HPDE6-E6E7 (cell line): ENCODE measurements at regions not wholly inside any gene's neighbourhood (a gene's known extent, or its start where the extent isn't known, plus 50 kb on each side); places are given as distances from the start of the nearest gene placed in this dataset.
"Not testable (repeated sequence)": the region's sequence is repeated elsewhere in the genome, so short reads cannot be mapped to it uniquely, and the experiment has no call there.

Source experiments
- DNase-seq: peaks from one replicate; pipeline ENCODE4 v3.0.0; 2011; ENCODE audit warnings: missing footprints; ENCODE audit errors: extremely low spot score

DNA sequence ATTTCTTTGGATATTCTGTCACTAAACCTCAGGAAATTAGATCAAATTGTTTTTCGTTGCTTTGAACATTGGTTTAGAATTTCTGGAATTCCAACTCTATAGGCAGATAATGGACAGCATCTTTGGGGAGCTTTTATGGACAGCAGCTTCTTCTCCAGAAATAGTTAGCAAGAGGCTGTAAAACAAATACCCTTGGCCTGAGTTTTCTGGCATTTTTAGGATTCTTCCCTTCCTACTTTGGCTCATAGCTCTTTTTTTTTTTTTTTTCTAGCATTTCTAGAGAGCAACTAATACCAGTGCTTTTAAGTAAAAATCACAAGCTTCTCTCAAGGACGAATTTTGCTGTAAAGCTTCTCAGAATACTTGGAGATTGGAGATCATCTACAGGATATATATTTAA, 169.8 kb upstream of the SPRY2 start:
- no peak for DNase-seq

DNA sequence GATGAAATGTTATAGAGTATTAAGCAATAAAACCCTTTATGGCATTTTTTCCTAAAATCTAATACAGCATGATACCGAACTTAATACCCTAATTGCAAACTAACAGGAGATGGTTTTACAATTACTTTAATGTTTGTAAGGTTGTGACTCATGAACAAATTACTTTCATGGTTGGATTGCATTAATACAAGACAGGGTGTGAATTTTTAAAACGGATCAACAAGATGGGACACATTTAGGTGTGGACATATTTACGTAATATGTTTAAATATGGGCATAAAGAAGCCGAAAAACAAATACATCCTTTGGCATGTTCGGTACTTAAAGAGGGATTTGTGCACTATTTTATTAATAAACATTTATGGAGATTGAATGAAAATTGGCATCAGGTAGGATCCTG, 168.3 kb upstream of the SPRY2 start:
- no peak for DNase-seq

DNA sequence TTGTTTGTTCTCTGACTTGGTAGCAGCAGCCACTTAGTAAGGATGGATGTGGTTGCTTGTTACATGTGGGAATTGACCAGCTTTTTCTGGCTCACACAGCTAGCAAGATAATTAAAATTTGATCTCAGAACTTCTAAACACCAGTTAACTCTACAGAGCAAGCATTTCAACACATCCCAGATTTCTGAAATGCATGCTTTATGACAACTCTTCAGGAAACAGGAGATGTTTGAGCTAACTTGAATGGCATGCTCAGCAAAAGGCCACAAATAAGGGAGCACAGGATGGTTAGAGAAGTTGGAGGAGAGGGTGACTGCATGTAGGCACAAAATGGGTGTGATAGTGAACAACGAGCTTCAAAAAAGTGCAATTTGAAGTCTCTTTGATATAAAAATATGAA, 167.1 kb upstream of the SPRY2 start:
- no peak for DNase-seq

DNA sequence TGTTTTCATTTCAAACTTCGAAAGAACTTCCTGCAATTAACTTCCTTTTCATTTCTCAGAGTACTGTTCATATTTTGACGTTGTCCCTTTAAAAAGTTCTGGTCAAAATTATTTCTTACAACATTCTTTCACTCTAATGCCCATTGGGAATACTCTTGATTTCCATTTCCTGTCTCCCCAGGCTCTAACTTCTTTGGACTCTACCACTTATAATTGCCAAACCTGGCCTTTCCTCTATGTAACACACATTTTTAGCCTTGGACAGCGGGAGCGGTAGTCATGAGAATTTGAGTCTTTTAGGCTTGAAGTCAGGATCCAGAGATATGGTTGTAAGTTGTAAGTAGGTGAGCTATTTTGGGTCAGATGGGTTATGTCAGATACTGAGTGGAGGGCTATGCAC, 163.5 kb upstream of the SPRY2 start:
- DNase-seq = no peak

DNA sequence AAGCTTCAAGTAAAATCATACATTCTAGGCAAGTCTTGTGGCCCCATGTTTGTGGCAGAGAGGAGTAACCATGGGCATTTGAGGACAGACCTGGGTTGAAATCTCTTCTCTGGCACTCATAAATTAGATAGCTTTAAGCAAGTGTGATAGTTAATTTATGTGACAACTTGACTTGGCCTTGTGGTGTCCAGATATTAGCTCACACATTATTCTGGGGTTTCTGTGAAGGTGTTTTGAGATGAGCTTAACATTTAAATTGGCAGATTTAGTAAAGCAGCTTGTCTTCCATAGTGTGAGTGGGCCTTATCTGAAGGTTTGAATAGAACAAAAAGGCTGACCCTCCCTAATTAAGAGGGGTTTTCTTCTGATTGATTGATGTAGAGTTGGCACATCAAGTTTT, 161.4 kb upstream of the SPRY2 start:
- DNase-seq = no peak

GRCh38 chr13:80501556-80501955, 160.6 kb upstream of the SPRY2 start:
- no peak for DNase-seq

GRCh38 chr13:80499536-80500290, 158.8 kb upstream of the SPRY2 start:
- DNase-seq = no peak

DNA sequence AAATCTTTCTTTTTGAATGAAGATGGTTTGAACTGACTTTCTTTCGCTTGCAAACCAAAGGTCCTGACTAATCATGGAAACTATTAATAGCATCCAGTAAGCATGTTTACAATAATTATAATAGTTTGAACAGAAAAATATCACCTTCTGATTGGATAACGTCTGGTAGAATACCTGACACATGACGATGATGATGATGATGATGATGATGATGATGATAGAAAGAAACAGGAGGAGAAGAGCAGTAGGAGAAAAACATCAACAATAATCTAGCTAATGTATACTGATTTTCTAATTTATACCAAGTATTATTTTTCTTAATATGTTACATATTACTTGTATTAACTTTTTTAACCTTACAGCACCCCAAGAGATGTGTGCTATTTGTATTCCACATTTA, 157.5 kb upstream of the SPRY2 start:
- DNase-seq = no peak

GRCh38 chr13:80497978-80498377, 157.1 kb upstream of the SPRY2 start:
- DNase-seq = no peak

GRCh38 chr13:80497439-80497838, 156.5 kb upstream of the SPRY2 start:
- DNase-seq = no peak

GRCh38 chr13:80496721-80497397, 155.9 kb upstream of the SPRY2 start:
- no peak for DNase-seq

DNA sequence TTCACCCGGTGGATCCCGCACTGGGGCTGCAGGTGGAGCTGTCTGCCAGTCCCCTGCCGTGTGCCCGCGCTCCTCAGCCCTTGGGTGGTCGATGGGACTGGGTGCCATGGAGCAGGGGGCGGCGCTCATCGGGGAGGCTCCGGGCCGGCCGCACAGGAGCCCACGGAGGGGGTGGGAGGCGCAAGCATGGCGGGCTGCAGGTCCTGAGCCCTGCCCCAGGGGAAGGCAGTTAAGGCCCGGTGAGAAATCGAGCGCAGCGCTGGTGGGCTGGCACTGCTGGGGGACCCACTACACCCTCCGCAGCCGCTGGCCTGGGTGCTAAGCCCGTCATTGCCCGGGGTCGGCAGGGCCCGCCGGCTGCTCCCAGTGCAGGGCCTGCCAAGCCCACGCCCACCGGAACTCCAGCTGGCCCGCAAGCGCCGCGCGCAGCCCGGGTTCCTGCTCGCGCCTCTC, 149.6 kb upstream of the SPRY2 start:
- DNase-seq = not testable (repeated sequence)

DNA sequence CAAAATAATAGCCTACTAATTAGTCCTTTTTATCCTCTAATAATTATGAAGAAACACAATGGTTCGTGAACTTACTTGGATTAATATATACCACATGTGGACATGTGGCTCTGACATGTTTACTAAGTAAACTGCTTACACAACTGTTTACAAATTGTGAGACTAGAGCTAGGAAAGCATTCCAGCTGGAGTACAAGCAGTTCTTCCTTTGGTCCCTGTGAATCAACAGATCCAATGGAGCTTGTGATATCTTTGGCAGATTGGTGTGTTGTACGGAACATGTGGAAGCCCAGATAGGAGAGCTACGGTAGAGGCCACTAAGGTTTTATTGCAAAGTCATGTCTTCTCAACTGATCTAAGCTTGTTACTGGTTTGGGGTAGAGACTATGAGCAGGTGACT, 145.5 kb upstream of the SPRY2 start:
- DNase-seq = no peak

DNA sequence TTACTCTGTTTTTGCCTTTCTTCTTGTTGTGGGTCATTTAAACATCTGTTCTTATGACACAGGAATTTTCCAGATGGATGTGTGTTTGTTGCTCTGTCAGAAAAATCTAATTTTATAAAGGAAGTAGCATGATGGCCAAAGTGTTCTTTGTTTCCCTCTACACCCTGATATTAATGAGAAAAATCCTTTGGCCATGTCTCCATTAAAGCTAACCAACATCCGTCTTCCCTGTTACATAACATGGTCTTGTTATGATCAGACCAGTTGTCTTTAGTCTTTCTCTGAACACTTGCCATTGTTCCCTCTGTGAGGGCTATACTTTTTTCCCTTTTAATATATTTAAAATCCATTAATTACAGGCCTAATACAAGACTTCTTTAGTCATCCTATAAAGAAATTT, 142.2 kb upstream of the SPRY2 start:
- no peak for DNase-seq

DNA sequence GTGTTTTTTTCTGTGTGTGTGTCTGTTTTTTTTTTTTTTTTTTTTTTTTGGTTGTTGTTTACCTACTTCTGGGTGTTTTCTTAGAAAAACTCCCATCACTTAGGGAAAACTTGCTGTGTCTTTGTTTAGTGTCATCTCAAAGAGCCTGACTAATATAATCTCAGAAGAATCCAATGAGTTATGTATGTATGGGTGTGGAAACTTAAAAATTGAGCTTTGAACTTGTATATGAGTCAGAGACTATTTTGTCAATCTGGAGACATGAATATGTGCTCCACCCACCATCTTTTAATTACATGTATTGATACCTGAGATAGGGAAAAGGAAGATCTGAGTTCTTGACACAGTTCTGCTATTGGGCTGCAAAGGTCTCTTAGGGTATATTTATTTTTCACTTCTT, 140.7 kb upstream of the SPRY2 start:
- no peak for DNase-seq

DNA sequence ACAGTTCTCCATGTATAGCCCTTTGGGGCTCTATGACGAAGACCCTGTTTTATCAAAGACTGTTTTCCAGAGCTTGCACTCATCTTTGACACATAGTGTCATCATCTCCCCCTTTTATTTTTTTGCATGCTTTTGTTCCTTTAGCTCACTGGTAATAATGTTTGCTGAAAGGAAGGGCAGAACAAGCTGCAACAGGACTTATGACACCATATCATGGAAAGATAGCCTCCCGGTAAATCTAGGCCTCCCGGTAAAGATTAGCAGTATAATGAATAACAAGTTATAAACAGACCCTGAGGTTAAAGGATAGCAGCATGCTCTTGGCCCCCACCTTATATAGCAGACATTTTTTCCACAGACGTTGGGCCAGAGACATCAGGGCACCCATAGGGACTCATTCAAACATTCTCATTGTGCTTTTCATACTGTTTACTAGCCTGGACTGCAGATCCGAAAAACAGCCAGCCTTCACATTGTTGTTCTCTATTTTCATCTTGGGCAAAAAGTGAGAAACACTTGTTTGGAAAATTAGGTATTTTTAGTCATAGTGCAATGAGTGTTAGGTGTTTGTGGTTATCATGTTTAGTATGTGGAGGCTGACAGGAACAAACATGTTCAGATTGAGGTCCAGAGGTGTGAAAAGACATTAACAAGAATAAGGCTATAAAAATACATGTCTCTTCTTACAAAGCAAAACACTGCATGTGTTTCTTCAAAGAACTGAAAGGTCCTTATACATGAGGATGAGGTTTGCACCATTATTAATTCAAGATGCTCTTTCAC, 136.9 kb upstream of the SPRY2 start:
- DNase-seq = peak; percentile 40

DNA sequence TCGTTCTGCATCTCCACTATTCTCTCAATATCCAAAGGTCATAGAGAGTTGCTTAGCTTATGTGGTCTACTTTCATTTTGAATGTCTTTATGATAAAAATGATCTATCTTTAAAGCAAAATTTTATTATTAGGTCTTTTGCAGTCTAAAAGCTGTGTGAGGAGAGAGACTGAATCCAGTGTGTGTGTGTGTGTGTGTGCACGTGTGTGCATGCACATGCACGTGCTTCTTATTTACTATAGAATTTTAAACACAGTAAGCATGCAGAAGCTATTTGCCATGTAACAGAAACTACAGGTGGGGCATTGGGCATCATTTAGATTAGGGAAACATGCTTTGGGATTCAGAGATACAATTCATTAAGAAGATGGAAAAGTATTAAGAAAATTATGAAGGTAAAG, 136.0 kb upstream of the SPRY2 start:
- no peak for DNase-seq

GRCh38 chr13:80475718-80476117, 134.8 kb upstream of the SPRY2 start:
- DNase-seq = no peak

GRCh38 chr13:80473695-80474094, 132.8 kb upstream of the SPRY2 start:
- DNase-seq = peak; percentile 62

- DNase-seq = peak; percentile 48
Observed at GRCh38 chr13:80469853-80470381, 129.0 kb upstream of the SPRY2 start.

DNA sequence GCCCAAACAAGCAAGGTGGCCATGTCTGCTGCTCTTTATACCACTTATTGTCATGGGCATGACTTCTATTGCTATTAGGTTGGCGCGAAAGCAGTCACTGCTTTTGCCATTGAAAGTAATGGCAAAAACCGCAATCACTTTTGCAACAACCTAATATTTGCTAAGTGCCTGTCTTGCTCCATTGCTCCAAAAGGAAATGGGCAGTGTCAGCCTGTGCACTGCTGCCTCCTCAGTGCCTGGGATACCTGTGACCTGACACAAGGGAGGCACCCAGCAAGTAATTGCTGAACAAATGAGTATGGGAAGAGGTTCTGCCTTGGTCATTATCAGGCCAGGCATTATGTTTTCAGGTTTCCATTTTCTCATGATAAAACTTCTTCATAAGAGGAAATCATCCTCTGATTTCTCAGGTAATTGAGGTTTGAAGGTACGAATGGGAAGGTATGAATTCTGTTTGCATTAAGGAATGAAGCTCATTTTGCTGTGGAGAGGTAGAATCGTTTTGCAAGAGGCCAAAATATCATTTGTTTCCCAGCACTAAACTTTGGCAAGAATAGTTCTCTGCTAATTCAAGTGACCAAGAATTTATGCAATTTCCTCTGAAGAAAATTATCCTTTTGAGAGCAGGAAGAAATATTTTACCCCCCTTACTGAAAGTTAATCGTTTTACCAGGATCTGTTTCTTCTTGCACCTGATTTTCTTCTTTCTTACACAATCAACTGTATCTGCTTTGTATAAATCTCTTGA, 128.4 kb upstream of the SPRY2 start:
- DNase-seq = no peak

DNA sequence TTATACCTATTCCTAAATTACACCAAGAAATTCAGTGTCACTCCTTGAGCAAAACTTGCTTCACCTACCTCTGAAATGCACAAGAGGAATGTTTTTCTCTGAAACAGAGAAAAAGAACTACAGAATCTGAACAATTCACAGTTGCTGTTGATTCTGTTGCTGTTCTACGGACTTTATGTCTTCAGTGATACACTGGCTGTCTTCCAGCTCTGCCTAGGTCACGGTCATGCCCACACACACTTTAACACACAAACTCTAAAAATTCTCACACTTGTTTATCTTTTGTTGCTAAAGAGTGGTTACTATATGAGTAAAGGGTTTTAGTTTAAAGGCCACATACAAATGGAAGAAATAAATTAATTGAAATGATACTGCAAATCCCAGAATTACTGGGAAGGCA, 124.4 kb upstream of the SPRY2 start:
- DNase-seq = no peak
